Fibroblast of villous mesenchyme (primary cell): ENCODE measurements at regions not wholly inside any gene's neighbourhood (a gene's known extent, or its start where the extent isn't known, plus 50 kb on each side); places are given as distances from the start of the nearest gene placed in this dataset.

Experiments used
- DNase-seq: peaks from one replicate; pipeline ENCODE4 v3.0.0-alpha.2; 2010; ENCODE audit warnings: low read depth
- H3K4me3 ChIP-seq: 2 replicates; pipeline ENCODE4 v1.5.1; 2011; ENCODE audit warnings: low read depth, mild to moderate bottlenecking, low read length
- TF ChIP-seq, protein P1 (sequence below): IDR thresholded peaks from 2 replicates; pipeline ENCODE4 v1.5.1; 2012; ENCODE audit warnings: low read depth, mild to moderate bottlenecking, low read length; ENCODE audit not compliant: insufficient read depth

DNA sequence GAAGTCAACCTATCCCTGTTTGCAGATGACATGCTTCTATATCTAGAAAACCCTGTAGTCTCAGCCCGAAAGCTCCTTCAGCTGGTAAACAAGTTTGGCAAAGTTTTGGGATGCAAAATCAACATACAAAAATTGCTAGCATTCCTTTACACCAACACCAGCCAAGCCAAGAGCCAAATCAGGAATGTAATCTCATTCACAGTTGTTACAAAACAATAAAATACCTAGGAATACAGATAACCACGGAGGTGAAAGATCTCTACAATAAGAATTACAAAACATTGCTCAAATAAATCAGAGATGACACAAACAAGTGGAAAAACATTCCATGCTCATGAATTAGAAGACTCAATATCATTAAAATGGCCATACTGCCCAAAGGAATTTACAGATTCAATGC lies 50.4 kb upstream of the ZNF365 start:
- H3K4me3 ChIP-seq: no peak overlapping the region
- TF ChIP-seq, protein P1, sequence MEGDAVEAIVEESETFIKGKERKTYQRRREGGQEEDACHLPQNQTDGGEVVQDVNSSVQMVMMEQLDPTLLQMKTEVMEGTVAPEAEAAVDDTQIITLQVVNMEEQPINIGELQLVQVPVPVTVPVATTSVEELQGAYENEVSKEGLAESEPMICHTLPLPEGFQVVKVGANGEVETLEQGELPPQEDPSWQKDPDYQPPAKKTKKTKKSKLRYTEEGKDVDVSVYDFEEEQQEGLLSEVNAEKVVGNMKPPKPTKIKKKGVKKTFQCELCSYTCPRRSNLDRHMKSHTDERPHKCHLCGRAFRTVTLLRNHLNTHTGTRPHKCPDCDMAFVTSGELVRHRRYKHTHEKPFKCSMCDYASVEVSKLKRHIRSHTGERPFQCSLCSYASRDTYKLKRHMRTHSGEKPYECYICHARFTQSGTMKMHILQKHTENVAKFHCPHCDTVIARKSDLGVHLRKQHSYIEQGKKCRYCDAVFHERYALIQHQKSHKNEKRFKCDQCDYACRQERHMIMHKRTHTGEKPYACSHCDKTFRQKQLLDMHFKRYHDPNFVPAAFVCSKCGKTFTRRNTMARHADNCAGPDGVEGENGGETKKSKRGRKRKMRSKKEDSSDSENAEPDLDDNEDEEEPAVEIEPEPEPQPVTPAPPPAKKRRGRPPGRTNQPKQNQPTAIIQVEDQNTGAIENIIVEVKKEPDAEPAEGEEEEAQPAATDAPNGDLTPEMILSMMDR: no peak
- DNase-seq: peak; percentile 13
